ENCODE measurements at regions not wholly inside any gene's neighbourhood (a gene's known extent, or its start where the extent isn't known, plus 50 kb on each side); places are given as distances from the start of the nearest gene placed in this dataset.

GRCh38 chr4:59525885-59526284 lies 1674.2 kb upstream of the ADGRL3 start:
- ATAC-seq (no peak), DNase-seq (ENCODE audit: low spot score) (no peak)
- H3K79me2 ChIP-seq (replicated peaks; ENCODE audit: insufficient read depth) = no peaks in the 10 kb centered on the region
- no peaks in the 10 kb centered on the region for H3K27me3 ChIP-seq (ENCODE audit: insufficient read depth)
- no peaks in the 10 kb centered on the region for H3K9me2 ChIP-seq (ENCODE audit: insufficient read depth)
- H3K4me2 ChIP-seq = no peak overlapping the region
- H3K27me3 Mint-ChIP-seq (ENCODE audit: insufficient read depth, low read depth, poor library complexity) = no peaks in the 10 kb centered on the region
- H3K4me1 ChIP-seq (ENCODE audit: insufficient read depth) = no peaks in the 10 kb centered on the region
- no peak overlapping the region for H3K27ac ChIP-seq (ENCODE audit: low read depth)
- TF ChIP-seq REST (IDR thresholded peaks at IDR 0.05; ENCODE audit: unreplicated experiment) (no peak), EZH2phosphoT487 (IDR thresholded peaks at IDR 0.05; ENCODE audit: unreplicated experiment) (no peak), CTCF (conservative IDR thresholded peaks at IDR 0.05; ENCODE audit: low read depth in 2 of 2) (no peak), ETS1 (IDR thresholded peaks at IDR 0.05) (no peak), ZNF462 (CRISPR knock-in tag; IDR thresholded peaks at IDR 0.05) (no peak), CREB1 (CRISPR knock-in tag; IDR thresholded peaks at IDR 0.05; ENCODE audit: low read depth) (no peak), EZH2 (IDR thresholded peaks at IDR 0.05; ENCODE audit: low read depth, unreplicated experiment) (no peak), ZNF114 (CRISPR knock-in tag; IDR thresholded peaks at IDR 0.05) (no peak), NANOG (IDR thresholded peaks at IDR 0.05; ENCODE audit: borderline replicate concordance) (no peak), ZNF331 (CRISPR knock-in tag; IDR thresholded peaks at IDR 0.05; ENCODE audit: low read depth) (no peak), POLR2AphosphoS5 (IDR thresholded peaks at IDR 0.05; ENCODE audit: low read depth) (no peak)
- H2AFZ ChIP-seq = no peak overlapping the region
- no peaks in the 10 kb centered on the region for H3K4me1 Mint-ChIP-seq
- H3K4me3 ChIP-seq = no peak overlapping the region
- no peaks in the 10 kb centered on the region for H3K36me3 Mint-ChIP-seq (ENCODE audit: low read depth)
- H3K4me3 Mint-ChIP-seq = no peak overlapping the region
- no peaks in the 10 kb centered on the region for H3K36me3 ChIP-seq (ENCODE audit: insufficient read depth)
- H4K20me1 ChIP-seq (replicated peaks; ENCODE audit: insufficient read depth) = no peaks in the 10 kb centered on the region
- peak overlapping the region; percentile 48; the same call in 1 of the 2 replicates for H3K27ac Mint-ChIP-seq
- peaks cover 9% of the 10 kb centered on the region; the same call in 1 of the 3 replicates for H3K9me3 Mint-ChIP-seq
- no peaks in the 10 kb centered on the region for H3F3A ChIP-seq (replicated peaks; ENCODE audit: low read depth)
